Suprapubic skin (tissue), 4 donors: ENCODE measurements at regions not wholly inside any gene's neighbourhood (a gene's known extent, or its start where the extent isn't known, plus 50 kb on each side); places are given as distances from the start of the nearest gene placed in this dataset.

Experiments used
- POLR2A ChIP-seq, 2 donors: fragments of 450-650 bp; IDR thresholded peaks; one replicate each; pipeline ENCODE4 v1.6.1; 2017; ENCODE audit warnings: antibody characterized with exemption in 2 of 2, mild to moderate bottlenecking in 2 of 2, moderate library complexity in 2 of 2
- POLR2AphosphoS5 ChIP-seq, 3 donors: sonication (generic); formaldehyde crosslinking; IDR thresholded peaks; one replicate each; pipeline ENCODE4 v1.6.1; 2017; ENCODE audit warnings: antibody characterized with exemption in 3 of 3
- TF ChIP-seq, protein P1 (sequence below), 2 donors: fragments of 200-600 bp in 1 of 2; fragments of 450-650 bp in 1 of 2; sonication (generic) in 1 of 2; IDR thresholded peaks; one replicate each; pipeline ENCODE4 v1.5.1; 2016 to 2019; ENCODE audit warnings: antibody characterized with exemption in 2 of 2, mild to moderate bottlenecking in 1 of 2, moderate library complexity in 1 of 2

- TF ChIP-seq POLR2A (IDR thresholded peaks at IDR 0.05) (no peak), POLR2AphosphoS5 (IDR thresholded peaks at IDR 0.05) (no peak)
- TF ChIP-seq, protein P1, sequence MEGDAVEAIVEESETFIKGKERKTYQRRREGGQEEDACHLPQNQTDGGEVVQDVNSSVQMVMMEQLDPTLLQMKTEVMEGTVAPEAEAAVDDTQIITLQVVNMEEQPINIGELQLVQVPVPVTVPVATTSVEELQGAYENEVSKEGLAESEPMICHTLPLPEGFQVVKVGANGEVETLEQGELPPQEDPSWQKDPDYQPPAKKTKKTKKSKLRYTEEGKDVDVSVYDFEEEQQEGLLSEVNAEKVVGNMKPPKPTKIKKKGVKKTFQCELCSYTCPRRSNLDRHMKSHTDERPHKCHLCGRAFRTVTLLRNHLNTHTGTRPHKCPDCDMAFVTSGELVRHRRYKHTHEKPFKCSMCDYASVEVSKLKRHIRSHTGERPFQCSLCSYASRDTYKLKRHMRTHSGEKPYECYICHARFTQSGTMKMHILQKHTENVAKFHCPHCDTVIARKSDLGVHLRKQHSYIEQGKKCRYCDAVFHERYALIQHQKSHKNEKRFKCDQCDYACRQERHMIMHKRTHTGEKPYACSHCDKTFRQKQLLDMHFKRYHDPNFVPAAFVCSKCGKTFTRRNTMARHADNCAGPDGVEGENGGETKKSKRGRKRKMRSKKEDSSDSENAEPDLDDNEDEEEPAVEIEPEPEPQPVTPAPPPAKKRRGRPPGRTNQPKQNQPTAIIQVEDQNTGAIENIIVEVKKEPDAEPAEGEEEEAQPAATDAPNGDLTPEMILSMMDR (IDR thresholded peaks at IDR 0.05): no peak
These were observed 80.0 kb downstream of the SOWAHC start for GRCh38 chr2:109694190-109694589.
